Caki2 (cell line): ENCODE measurements at regions not wholly inside any gene's neighbourhood (a gene's known extent, or its start where the extent isn't known, plus 50 kb on each side); places are given as distances from the start of the nearest gene placed in this dataset.

Experiments
- DNase-seq: peaks from one replicate; pipeline ENCODE4 v3.0.0-alpha.2; 2015; ENCODE audit warnings: low read depth
- in situ Hi-C: cut with HindIII; loops from 2 replicates; pipeline ENCODE4 v1.10.0; 2016; ENCODE audit warnings: low sequenced_read_pairs, low pct_unique_long_range_greater_than_20kb, mixed read lengths

DNA sequence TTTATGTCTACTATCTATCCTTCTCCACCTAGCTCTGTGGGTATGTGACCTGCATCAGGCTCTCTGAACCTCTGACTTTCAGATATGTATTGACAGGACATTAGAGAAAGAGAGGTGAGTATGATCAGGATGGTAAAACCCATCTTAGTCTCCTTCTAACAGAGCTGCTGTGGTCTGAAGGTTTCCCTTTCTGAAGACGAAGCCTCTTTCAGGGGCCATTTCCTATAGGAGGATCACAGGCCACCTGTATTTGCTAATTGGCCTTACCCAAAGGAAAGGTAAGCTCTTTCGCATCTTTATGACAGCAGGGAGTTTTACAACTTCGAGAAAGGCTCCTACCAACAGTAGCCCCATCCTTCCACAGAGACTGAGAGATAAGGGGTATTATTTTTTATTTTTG, 442.9 kb downstream of the KCNJ3 start:
- DNase-seq: no peak
- in situ Hi-C loops: no loop called here

DNA sequence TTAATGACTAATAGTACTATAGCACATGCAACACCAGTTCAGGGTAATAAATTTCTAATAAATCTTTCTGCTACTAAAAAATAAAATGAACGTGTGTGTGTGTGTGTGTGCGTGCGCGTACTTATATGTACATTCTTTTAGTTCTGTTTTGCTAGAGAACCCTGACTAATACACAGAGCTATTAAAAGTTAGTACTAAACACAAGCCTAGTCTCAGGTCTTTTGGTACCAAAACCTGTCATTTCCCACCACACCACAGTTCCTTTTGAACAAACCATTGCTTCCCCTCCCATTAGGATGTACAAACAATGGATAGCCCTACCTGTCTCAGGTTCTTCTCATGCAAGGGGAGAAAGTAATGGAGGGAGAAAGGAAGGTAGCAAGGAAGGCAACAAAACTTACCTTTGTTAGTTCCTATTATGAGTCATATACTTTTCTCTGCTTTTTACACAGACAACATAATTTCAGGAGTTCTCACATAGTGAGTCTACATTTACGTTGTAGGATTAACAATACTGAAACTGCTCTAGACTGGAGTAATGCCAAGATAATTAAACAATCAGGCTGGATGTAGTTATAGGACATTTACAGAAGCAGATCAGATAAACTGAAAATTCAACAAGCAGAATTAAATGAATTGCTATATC, 427.2 kb downstream of the KCNJ3 start:
- no peak for DNase-seq
- in situ Hi-C loops: no loop called here

DNA sequence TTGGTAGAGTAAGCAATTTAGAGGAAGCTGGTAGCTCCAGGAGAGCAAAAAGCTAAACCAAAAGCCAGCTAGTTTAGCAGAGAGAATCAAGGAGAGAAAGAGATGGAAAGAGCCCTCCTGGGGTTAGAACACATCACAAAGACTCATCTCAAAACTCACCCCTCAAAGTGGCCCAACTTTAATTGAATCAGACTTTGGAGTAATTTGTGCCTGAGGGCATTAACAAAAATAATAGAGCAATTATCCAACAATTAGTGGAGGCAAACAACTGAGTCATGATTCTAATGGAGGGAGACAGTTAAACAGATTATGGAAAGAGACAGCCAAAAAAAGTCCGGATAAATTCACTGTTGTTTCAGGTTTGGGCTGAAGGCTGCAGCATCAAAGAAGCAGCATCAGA, 417.4 kb downstream of the KCNJ3 start:
- in situ Hi-C loops: no loop called here

GRCh38 chr2:155111070-155111469, 412.6 kb downstream of the KCNJ3 start:
- DNase-seq: no peak
- in situ Hi-C loops: no loop called here

More for the DNA sequence above, 417.4 kb downstream of the KCNJ3 start:
- no peak for DNase-seq

GRCh38 chr2:155109527-155109926, 411.0 kb downstream of the KCNJ3 start:
- no peak for DNase-seq
- in situ Hi-C loops: no loop called here

DNA sequence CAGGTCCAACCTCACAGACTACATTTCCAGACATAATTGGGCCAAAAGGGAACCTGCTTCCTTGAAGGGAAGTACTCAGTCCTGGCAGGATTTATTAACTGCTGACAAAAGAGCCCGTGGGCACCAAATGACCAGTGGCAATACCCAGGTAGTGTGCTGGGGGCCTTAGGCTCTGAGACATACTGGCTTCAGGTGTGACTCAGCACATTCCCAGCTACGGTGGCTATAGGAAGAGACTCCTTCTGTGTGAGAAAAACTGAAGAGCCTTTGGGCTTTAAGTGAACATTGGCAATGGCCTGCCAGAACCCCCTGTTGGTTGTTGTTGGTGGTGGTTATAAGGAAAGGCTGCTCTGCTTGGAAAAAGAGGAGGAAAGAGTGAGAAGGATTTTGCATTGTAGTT, 401.8 kb downstream of the KCNJ3 start:
- DNase-seq: no peak
- in situ Hi-C loops: no loop called here

GRCh38 chr2:155099784-155100183, 401.3 kb downstream of the KCNJ3 start:
- DNase-seq: peak; percentile 81
- in situ Hi-C loops: no loop called here

GRCh38 chr2:155095613-155096012, 397.1 kb downstream of the KCNJ3 start:
- in situ Hi-C loops: no loop called here

GRCh38 chr2:155080373-155080772, 381.9 kb downstream of the KCNJ3 start:
- no peak for DNase-seq
- in situ Hi-C loops: no loop called here

More at GRCh38 chr2:155095613-155096012, 397.1 kb downstream of the KCNJ3 start:
- DNase-seq: no peak

GRCh38 chr2:155070489-155070888, 372.0 kb downstream of the KCNJ3 start:
- DNase-seq: no peak
- in situ Hi-C loops: no loop called here

GRCh38 chr2:155062922-155063258, 364.4 kb downstream of the KCNJ3 start:
- DNase-seq: no peak
- in situ Hi-C loops: no loop called here

DNA sequence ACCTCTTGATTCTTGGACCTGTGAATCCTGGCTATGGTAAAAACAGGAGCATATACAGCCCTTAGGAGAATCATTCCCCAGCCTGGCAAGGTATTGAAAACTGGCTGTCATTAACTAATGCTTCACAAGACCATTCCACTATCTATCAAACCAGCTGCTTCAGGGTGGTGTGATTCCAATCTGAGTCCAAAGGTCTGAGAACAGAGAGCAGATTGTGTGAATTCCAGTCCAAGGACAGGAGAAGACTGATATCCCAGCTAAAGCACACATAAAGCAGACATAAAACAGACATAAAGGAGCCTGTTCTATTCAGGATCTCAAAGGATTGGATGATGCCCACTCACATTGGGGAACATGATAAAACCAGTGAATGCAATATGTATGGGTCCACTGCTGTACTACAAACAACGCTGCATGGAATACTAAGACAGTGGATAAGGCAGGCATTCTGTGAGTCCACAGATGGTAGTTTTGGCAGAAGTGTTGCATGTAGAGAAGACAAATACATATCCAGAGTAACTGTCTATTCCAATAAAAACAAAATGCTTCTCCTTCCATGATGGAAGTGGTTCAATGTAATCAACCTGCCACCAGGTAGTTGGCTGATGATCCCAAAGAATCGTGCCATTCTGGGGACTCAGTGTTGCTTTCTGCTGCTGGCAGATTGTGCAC, 363.9 kb downstream of the KCNJ3 start:
- DNase-seq: no peak
- in situ Hi-C loops: no loop called here

GRCh38 chr2:155060896-155061295, 362.4 kb downstream of the KCNJ3 start:
- in situ Hi-C loops: no loop called here

DNA sequence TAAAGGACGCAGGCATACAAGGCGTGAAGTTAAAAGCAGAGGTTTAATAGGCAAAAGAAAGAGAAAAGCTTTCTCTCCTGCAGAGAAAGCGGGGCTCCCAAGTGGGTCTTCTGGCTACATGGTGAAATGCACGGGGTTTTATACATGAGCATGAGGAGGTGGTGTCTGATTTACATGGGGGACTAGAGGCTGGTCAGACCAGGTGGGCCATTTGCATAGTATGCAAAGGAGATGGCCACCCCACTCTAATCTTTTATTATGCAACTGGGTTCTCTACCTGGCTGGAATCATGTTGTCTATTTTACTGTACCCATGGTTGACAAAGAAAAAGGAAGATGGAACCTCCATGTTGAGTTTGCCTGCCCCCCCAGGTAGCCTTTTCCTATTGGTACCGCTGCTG, 356.2 kb downstream of the KCNJ3 start:
- in situ Hi-C loops: no loop called here
- no peak for DNase-seq

More at GRCh38 chr2:155060896-155061295, 362.4 kb downstream of the KCNJ3 start:
- DNase-seq: no peak

GRCh38 chr2:155043097-155043496, 344.6 kb downstream of the KCNJ3 start:
- no peak for DNase-seq
- in situ Hi-C loops: no loop called here

GRCh38 chr2:155035308-155035707, 336.8 kb downstream of the KCNJ3 start:
- in situ Hi-C loops: no loop called here
- DNase-seq: no peak

DNA sequence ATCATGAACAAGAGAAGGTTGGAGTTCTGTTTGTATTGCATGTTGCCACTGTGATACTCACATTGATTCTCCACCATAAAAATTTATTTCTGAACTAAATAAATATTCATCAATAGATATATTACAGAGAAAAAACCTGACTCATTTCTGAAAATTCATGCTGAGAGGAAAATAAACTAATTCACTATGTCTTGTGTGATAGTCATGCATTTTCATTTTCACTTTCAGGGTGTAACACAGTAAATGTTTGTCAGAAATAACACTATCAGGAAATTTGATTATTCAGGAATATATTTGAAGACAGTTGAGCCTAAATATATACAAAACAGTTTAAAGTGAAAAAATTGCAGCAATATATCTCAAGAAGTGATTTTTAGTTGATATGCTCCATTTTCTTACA, 335.2 kb downstream of the KCNJ3 start:
- DNase-seq: no peak
- in situ Hi-C loops: no loop called here

GRCh38 chr2:155030296-155030695, 331.8 kb downstream of the KCNJ3 start:
- DNase-seq: no peak
- in situ Hi-C loops: no loop called here

DNA sequence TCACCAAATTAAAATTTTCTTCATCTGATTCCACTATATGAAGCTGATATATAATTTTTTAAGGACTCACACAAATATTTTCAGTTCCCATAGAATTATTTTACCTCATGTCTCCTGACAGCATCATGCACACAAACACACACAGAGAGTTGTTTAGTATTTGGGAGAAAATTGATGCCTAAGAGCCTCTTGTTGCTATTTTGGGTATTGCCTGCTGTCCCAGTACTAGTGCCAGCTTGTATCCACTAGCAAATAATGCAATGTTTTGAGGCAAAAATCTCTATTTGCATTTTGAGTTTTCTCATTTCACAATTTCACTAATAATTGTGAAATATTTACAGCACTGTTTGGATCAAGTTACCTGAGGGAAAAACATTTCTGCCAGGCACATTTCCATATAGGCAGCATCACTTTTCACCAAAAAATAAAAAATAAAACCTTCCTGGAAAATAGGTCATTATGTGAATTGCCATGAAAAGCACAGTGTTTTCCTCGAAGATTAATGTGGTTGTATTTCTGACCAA, 328.2 kb downstream of the KCNJ3 start:
- DNase-seq: no peak
- in situ Hi-C loops: no loop called here

- no peak for DNase-seq
- in situ Hi-C loops: no loop called here
Observed at GRCh38 chr2:155023674-155024073, 325.2 kb downstream of the KCNJ3 start.
